ENCODE measurements at regions not wholly inside any gene's neighbourhood (a gene's known extent, or its start where the extent isn't known, plus 50 kb on each side); places are given as distances from the start of the nearest gene placed in this dataset.
"Not testable (repeated sequence)": the region's sequence is repeated elsewhere in the genome, so short reads cannot be mapped to it uniquely, and the experiment has no call there.

DNA sequence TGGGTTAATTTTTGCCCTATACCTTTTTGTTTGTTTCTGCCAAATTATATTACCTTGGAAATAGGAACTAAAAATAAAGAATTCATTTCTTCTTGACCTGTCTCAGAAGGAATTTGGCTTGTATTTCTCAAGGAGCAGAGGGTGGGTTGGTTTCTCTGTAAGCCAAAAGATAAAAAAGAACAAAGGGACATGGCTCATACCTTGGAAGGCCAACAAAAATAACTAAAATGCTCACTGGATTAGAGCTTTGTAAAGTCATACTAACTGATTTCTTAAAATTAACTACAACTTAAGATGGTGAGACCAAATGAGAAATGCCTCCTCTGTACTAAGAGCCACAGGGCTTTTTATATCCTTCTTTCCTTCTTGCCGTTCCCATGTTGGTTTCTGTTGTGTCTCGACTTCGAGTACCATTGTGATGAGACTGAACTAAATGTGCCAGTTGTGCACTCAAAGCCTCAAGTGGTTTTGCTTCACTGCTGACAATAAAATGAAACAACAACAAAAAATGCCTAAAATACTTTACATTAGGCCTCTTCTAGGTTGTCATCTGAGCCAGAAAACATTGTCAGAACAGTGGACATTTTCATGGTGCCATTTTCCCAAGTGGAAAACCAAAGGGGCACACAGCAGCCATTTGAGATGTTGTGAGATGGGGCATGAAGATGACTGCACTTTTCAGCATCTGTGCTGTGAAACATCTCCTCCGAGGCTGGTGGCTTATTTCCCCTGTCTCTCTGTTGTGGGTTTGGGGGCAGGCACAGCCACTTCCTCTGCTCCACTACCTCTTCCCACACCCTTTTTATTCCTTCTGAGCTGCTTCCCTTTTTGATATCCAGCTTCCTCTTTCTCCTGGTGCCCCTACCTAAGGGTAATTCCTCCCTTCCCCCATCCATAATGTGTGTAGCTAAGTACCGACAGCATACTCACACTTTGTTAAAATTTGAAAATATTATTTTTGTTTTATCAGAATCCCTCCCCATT is 51.8 kb upstream of the AGR3 start:
- DNase-seq: peak; percentile 85

- peak; percentile 26 for DNase-seq
Measured at GRCh38 chr7:16934722-16935340, 53.0 kb upstream of the AGR3 start.

DNA sequence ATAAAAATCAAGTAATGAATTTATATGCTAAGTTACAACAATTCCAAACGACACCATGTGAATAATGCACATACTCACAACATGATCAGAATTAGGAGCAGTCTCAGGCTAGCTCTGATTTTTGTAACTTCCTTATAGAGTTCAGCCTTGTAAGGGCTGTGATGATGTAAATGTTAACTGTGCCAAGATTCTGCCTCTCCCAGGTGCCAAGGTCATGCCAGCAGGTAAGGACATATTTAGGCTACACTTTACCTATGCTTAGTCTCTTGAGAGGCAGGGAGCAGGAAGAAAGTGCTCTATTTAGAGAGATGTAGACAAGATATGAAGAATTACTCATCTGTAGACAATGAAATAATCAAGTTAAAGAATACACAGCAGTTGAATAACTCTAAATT is 53.6 kb upstream of the AGR3 start:
- DNase-seq: no peak

GRCh38 chr7:16936626-16937422 is 55.0 kb upstream of the AGR3 start:
- no peak for DNase-seq

- DNase-seq: no peak
Measured at GRCh38 chr7:16939161-16939560, 57.4 kb upstream of the AGR3 start.

DNA sequence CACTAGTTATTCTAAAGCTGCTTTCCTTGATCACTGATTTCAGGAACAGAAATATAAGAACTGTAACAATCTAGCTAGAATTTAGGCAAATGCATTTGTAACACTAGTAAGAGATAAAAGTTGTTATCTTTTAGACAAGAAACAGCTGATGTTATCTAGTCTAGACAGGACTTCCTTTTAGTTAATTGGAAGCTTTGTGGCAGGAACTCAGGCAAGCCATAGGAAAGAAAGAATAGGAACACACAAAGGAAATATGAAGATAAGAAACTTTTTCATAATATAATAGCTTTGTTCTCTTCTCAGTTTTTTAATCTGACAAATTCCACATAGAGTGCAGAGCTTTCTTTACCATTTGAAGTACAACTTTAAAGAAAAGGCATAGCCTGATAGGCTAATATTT is 59.0 kb upstream of the AGR3 start:
- DNase-seq: peak; percentile 72

GRCh38 chr7:16942929-16943509 is 61.2 kb upstream of the AGR3 start:
- no peak for DNase-seq

- no peak for DNase-seq
Measured at GRCh38 chr7:16944936-16945335, 63.2 kb upstream of the AGR3 start.

GRCh38 chr7:16945372-16945771 is 63.6 kb upstream of the AGR3 start:
- DNase-seq: no peak

GRCh38 chr7:16948110-16948509 is 66.3 kb upstream of the AGR3 start:
- DNase-seq: not testable (repeated sequence)

- no peak for DNase-seq
Measured at GRCh38 chr7:16951483-16952080, 69.8 kb upstream of the AGR3 start.

DNA sequence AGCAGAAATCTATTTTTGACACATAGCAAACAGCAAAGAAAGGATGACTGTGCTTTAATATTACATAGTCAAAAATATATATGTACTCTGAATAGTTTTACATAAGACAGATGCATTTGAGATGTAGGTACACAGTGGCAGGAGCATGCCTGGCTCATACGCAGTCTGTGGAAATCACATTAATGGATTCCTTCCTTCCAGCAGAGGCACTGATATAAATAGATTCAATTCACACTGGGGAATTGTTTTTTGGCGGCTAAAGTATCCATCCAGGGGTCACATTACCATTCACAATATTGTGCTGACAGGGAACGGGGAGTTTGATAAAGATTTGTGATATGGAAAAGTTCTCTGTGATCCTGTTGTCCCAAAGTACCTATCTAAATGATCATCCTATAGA is 72.5 kb upstream of the AGR3 start:
- DNase-seq: no peak

- DNase-seq: no peak
Measured at GRCh38 chr7:16958724-16959123, 76.9 kb upstream of the AGR3 start.

- no peak for DNase-seq
Measured at GRCh38 chr7:16960337-16960965, 78.7 kb upstream of the AGR3 start.

GRCh38 chr7:16961641-16962040 is 79.9 kb upstream of the AGR3 start:
- DNase-seq: no peak

DNA sequence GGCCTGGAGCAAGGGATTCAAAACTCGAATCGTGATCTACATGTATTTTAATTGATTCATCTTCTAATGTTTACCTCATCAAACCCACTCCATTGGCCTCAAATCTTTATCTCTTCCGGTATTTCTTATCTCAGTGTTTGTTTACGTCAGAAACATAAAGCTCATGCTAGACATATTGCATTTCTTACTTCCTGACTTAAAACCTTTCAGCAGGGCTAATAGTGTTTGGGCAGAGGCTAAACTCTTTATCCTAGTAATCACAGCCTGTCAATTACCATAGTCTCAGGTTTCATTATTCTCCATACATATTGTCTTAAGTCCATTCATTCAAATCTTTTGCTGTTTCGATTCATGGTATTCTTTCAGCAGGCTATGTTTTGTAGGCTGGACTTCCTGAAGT is 81.3 kb upstream of the AGR3 start:
- no peak for DNase-seq

- not testable (repeated sequence) for DNase-seq
Measured at GRCh38 chr7:16965697-16966096, 83.9 kb upstream of the AGR3 start.

DNA sequence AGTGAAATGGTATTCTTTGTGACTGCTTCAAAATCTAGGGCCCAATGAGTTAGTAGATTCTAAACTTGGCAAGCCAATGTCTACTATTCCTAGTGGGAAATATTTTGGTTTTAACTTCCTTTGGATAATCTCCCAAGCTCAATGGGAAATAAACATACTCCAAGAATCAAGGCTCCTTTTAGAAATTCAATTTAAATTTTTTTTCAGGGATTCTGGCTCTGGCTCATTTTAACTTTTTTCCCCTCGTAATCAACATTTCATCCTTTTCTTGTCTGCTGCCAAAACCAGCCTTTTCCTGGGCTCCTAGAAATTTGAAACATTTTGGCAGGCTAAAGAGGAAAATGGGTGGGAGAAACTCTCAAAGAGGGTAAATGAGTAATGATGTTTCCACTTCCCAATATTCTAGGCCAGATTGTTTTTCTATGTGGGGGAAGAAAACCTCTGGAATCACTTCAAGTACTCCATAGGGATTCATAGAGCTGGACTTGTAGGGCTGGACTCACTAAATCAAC is 85.6 kb upstream of the AGR3 start:
- no peak for DNase-seq

DNA sequence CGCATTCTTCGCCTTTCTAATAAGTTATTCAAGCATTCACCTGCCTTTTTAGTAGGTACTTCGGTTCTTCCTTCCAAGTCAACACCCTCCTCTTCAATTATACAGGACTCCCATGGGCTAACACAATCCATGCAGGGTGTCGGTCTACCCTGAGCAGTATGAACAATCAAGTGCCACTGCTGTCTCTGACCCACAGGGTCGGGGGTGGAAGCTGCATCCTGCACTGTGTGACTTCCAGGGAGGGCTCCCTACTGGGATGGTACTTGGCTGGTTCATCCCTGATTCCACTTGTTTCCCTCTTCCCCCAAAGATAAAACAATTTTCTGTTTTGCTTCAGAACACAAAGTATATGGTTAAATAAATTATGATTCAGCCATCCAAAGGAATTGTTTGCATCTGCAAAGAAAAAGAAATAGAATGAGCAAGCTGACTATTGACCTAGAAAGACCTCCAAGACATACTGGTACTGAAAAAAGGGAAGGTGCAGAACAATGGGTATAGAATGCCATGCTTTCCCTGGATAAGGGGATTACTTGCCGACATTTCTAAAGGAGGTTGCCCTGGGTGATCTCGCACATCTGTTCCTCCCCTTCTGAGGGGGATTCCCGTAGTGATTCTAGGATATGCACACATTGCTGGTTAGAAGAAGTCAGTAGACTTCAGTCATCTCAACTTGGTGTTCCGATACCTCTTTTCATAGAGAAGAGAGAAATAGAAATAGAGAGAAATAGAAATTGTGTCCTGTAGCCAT is 89.1 kb upstream of the AGR3 start:
- no peak for DNase-seq

- DNase-seq: peak; percentile 70
Measured at GRCh38 chr7:16975712-16976111, 93.9 kb upstream of the AGR3 start.
